ENCODE measurements at regions not wholly inside any gene's neighbourhood (a gene's known extent, or its start where the extent isn't known, plus 50 kb on each side); places are given as distances from the start of the nearest gene placed in this dataset.

DNA sequence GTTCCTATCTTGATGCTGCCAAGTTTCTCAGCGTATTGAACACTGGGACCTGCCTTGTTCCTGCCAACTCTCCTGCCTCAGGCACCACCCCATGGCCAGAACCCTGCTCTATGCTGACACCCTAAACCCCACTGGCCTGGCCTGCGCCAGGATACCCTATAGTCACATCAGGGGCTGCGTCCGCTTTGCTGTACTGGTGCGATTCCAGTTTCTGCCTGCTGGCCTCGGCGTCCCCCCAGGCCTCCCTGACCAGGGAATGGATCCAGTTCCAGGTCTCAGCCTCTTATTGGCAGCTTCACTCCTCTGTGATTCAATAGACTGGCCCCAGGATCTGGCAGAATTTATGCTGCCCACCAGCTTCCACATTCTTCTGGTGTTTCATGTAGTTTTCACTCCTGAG, 55.0 kb downstream of the GPR6 start:
- TF ChIP-seq POLR2AphosphoS5 (IDR thresholded peaks at IDR 0.05; ENCODE audit: insufficient read depth in 1 of 2, low read depth in 1 of 2): no peak
- TF ChIP-seq POLR2A (IDR thresholded peaks at IDR 0.05): no peak

All from vagina (tissue), 2 donors.